Caco-2 (cell line): ENCODE measurements at regions not wholly inside any gene's neighbourhood (a gene's known extent, or its start where the extent isn't known, plus 50 kb on each side); places are given as distances from the start of the nearest gene placed in this dataset.

Experiments used
- BruUV-seq: library from RNA; stranded (reverse); fragments of 400-500 nt; replicated peaks from 2 replicates; lab custom pipeline; 2021; lab: Mats Ljungman, UMichigan
- CTCF ChIA-PET: fragments of 300-600 bp; sonication (Branson Sonifier 250); formaldehyde crosslinking; loops from one replicate; lab custom pipeline; 2022; ENCODE audit warnings: antibody characterized with exemption; lab: Charles Lee
- POLR2A ChIA-PET: fragments of 300-600 bp; sonication (Branson Sonifier 250); formaldehyde crosslinking; loops from one replicate; lab custom pipeline; 2022; ENCODE audit warnings: antibody characterized with exemption; lab: Charles Lee
- DNase-seq, 2 experiments: peaks; one replicate each; pipeline versions ENCODE4 v3.0.0 to v3.0.0-alpha.2; 2020 to 2022
- H3K27me3 ChIP-seq: replicated peaks from 2 replicates; pipeline ENCODE4 v1.6.0; 2011; ENCODE audit warnings: low read length; ENCODE audit not compliant: control insufficient read depth, insufficient read depth
- H3K36me3 ChIP-seq: 2 replicates; pipeline ENCODE4 v1.5.1; 2011; ENCODE audit warnings: low read length; ENCODE audit not compliant: control insufficient read depth, insufficient read depth
- H3K4me1 ChIP-seq: fragments of 250-450 bp; sonication (Bioruptor Pico); 2 replicates; pipeline ENCODE4 v1.5.1; 2020; ENCODE audit warnings: mild to moderate bottlenecking
- H3K4me3 ChIP-seq: 2 replicates; pipeline ENCODE4 v1.5.1; 2011; ENCODE audit warnings: low read depth, mild to moderate bottlenecking, control low read depth, low read length
- H3K9me3 ChIP-seq: fragments of 250-450 bp; sonication (Bioruptor Pico); 2 replicates; pipeline ENCODE4 v1.5.1; 2020; ENCODE audit warnings: mild to moderate bottlenecking, moderate library complexity
- H3K27ac Mint-ChIP-seq: one replicate; pipeline ENCODE4 v1.8.0; 2022; ENCODE audit warnings: mixed read lengths; ENCODE audit not compliant: unreplicated experiment
- H3K27me3 Mint-ChIP-seq: one replicate; pipeline ENCODE4 v1.8.0; 2022; ENCODE audit warnings: mixed read lengths; ENCODE audit not compliant: insufficient read depth, unreplicated experiment
- H3K36me3 Mint-ChIP-seq: one replicate; pipeline ENCODE4 v1.8.0; 2022; ENCODE audit warnings: mild to moderate bottlenecking, mixed read lengths; ENCODE audit not compliant: insufficient read depth, unreplicated experiment
- H3K4me1 Mint-ChIP-seq: one replicate; pipeline ENCODE4 v1.8.0; 2022; ENCODE audit warnings: low read depth, mixed read lengths; ENCODE audit not compliant: unreplicated experiment
- H3K4me3 Mint-ChIP-seq: one replicate; pipeline ENCODE4 v1.8.0; 2022; ENCODE audit warnings: mild to moderate bottlenecking, moderate library complexity, mixed read lengths; ENCODE audit not compliant: unreplicated experiment
- H3K9me3 Mint-ChIP-seq: one replicate; pipeline ENCODE4 v1.8.0; 2022; ENCODE audit warnings: mixed read lengths; ENCODE audit not compliant: unreplicated experiment
- CTCF ChIP-seq, 2 experiments: fragments of 200-600 bp in 1 of 2; IDR thresholded peaks; 1 replicate in 1 of 2; 2 replicates in 1 of 2; pipeline versions ENCODE4 v1.5.1 to v1.8.0; 2011 to 2022; ENCODE audit warnings: antibody characterized with exemption in 1 of 2, control low read depth in 1 of 2, inconsistent platforms in 1 of 2, low read depth in 1 of 2, low read length in 1 of 2, mild to moderate bottlenecking in 1 of 2, moderate library complexity in 1 of 2; ENCODE audit not compliant: insufficient read depth in 1 of 2, severe bottlenecking in 1 of 2, unreplicated experiment in 1 of 2
- intact Hi-C: fragments of 100-400 bp; cut with micrococcal nuclease; formaldehyde crosslinking; loops from one replicate; pipeline ENCODE4 v1.10.0; 2022; ENCODE audit not compliant: unreplicated experiment

- Mint-ChIP-seq H3K27me3 (peaks cover 8% of the 10 kb centered on the region), H3K4me3 (no peak overlapping the region), H3K4me1 (no peaks in the 10 kb centered on the region), H3K36me3 (no peaks in the 10 kb centered on the region), H3K27ac (no peak overlapping the region), H3K9me3 (no peaks in the 10 kb centered on the region)
- DNase-seq: no peak
- intact Hi-C loops: loop anchor here (10.0 kb wide), 2 partner anchors 247 to 727 kb away; no protein-coding TSS in a partner anchor
- no peaks in the 10 kb centered on the region for H3K4me1 ChIP-seq
- no peaks in the 10 kb centered on the region for H3K27me3 ChIP-seq
- H3K4me3 ChIP-seq: no peak overlapping the region
- no peaks in the 10 kb centered on the region for H3K9me3 ChIP-seq
- POLR2A ChIA-PET: no interaction called here
- no peak for TF ChIP-seq CTCF (IDR thresholded peaks at IDR 0.05; ENCODE audit: insufficient read depth in 1 of 2, low read depth in 1 of 2, low read length in 1 of 2, severe bottlenecking in 1 of 2, unreplicated experiment in 1 of 2)
- CTCF ChIA-PET: no interaction called here
- BruUV-seq: no TSS peak
- no peaks in the 10 kb centered on the region for H3K36me3 ChIP-seq
Measured at GRCh38 chr12:77681726-77682125, 149.0 kb upstream of the NAV3 start.

DNA sequence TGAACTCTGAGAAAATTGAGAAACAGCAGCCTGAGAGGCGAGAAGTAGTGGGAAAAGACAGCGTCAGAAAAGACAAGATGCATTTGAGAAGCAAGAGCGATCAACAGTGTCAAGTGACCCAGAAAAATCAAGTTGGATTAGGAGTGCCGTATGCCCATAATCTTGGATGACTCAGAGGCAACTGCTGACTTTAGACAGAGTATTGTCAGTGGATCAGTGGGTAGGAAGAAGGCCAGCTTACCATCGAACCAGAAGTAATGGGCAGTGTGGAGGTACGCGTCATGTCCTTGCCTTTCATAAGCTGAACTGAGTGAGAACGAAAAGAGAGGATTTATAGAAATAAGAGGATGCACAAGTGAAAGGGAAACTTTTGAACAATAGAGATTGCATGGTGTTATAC, 151.0 kb upstream of the NAV3 start:
- Mint-ChIP-seq H3K9me3 (no peaks in the 10 kb centered on the region), H3K4me1 (no peaks in the 10 kb centered on the region), H3K27ac (no peak overlapping the region), H3K27me3 (peaks cover 8% of the 10 kb centered on the region), H3K4me3 (no peak overlapping the region), H3K36me3 (no peaks in the 10 kb centered on the region)
- no TSS peak for BruUV-seq
- no peak for TF ChIP-seq CTCF (IDR thresholded peaks at IDR 0.05; ENCODE audit: insufficient read depth in 1 of 2, low read depth in 1 of 2, low read length in 1 of 2, severe bottlenecking in 1 of 2, unreplicated experiment in 1 of 2)
- Histone ChIP-seq H3K9me3 (no peaks in the 10 kb centered on the region), H3K4me3 (no peak overlapping the region), H3K4me1 (no peaks in the 10 kb centered on the region), H3K36me3 (no peaks in the 10 kb centered on the region), H3K27me3 (no peaks in the 10 kb centered on the region)
- intact Hi-C loops: loop anchor here (10.0 kb wide), 2 partner anchors 245 to 725 kb away; no protein-coding TSS in a partner anchor
- ChIA-PET POLR2A (no interaction called here), CTCF (no interaction called here)
- DNase-seq: no peak

- no peak for TF ChIP-seq CTCF (IDR thresholded peaks at IDR 0.05; ENCODE audit: insufficient read depth in 1 of 2, low read depth in 1 of 2, low read length in 1 of 2, severe bottlenecking in 1 of 2, unreplicated experiment in 1 of 2)
- Histone ChIP-seq H3K4me3 (no peak overlapping the region), H3K4me1 (no peaks in the 10 kb centered on the region), H3K9me3 (no peaks in the 10 kb centered on the region), H3K36me3 (no peaks in the 10 kb centered on the region), H3K27me3 (no peaks in the 10 kb centered on the region)
- H3K9me3 Mint-ChIP-seq: no peaks in the 10 kb centered on the region
- ChIA-PET CTCF (no interaction called here), POLR2A (no interaction called here)
- H3K27me3 Mint-ChIP-seq: peaks cover 8% of the 10 kb centered on the region
- intact Hi-C loops: no loop called here
- no peak overlapping the region for H3K4me3 Mint-ChIP-seq
- H3K4me1 Mint-ChIP-seq: no peaks in the 10 kb centered on the region
- no peak for DNase-seq
- BruUV-seq: no TSS peak
- no peaks in the 10 kb centered on the region for H3K36me3 Mint-ChIP-seq
- H3K27ac Mint-ChIP-seq: no peak overlapping the region
Measured at GRCh38 chr12:77678621-77679020, 152.1 kb upstream of the NAV3 start.
